Stimulated activated CD4-positive, alpha-beta T cell treated with anti-CD3 and anti-CD28 coated beads, Interleukin-12 subunit alpha, Interleukin-12 subunit beta, amount 100 ng/mL, for 24 hours (primary cell): ENCODE measurements at regions not wholly inside any gene's neighbourhood (a gene's known extent, or its start where the extent isn't known, plus 50 kb on each side); places are given as distances from the start of the nearest gene placed in this dataset.
"Not testable (repeated sequence)": the region's sequence is repeated elsewhere in the genome, so short reads cannot be mapped to it uniquely, and the experiment has no call there.

Experiments
- DNase-seq, 2 experiments: peaks; one replicate each; pipeline ENCODE4 v3.0.0-alpha.2; 2020; ENCODE audit warnings: low read depth in 2 of 2

- DNase-seq, result no peak
Observed at GRCh38 chr10:6877722-6878392, 297.8 kb upstream of the PRKCQ start.

- no peak for DNase-seq
Observed at GRCh38 chr10:6877336-6877721, 297.3 kb upstream of the PRKCQ start.

GRCh38 chr10:6875269-6875865 is 295.3 kb upstream of the PRKCQ start:
- no peak for DNase-seq

DNA sequence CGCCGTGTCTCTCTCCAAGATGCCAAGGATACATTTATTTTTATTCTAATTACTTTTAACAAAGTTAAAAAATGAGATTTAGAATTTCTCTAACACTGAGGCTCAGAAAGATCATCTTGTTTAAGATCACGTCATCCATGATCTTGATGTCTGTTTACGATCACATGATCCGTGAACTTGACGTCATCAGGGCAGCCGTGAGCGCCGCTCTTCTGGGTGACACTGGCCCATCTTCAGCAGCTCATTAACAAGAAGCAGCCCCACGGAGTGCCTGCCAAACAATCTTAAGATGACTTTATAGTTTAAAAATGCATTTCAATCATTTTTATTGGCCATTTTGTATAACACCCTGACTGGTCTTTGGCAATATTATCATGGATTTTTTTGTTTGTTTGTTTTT is 291.1 kb upstream of the PRKCQ start:
- no peak for DNase-seq

GRCh38 chr10:6868036-6868725 is 288.1 kb upstream of the PRKCQ start:
- DNase-seq, result no peak

- no peak for DNase-seq
Observed at GRCh38 chr10:6866757-6867156, 286.7 kb upstream of the PRKCQ start.

- DNase-seq, result no peak
Observed at GRCh38 chr10:6864142-6864541, 284.1 kb upstream of the PRKCQ start.

DNA sequence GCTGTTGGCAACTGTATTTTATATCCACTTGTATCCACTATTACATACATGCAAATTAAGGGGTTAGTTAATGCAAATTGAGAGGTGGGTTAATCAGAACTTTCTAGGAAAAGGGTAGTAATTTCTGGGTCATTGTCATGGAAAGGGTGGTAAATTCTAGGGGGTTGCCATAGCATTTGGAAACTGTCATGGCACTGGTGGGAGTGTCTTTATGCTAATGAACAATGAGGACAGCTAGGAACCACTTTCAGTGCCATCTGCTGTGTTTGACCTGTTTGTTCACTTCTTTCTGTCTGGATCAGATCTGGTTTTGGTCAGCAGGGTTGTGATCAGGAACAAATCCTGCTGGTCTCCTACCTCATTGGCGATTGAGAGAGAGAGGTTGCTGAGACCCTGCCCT is 283.3 kb upstream of the PRKCQ start:
- no peak for DNase-seq

- no peak for DNase-seq
Observed at GRCh38 chr10:6850452-6850851, 270.4 kb upstream of the PRKCQ start.

DNA sequence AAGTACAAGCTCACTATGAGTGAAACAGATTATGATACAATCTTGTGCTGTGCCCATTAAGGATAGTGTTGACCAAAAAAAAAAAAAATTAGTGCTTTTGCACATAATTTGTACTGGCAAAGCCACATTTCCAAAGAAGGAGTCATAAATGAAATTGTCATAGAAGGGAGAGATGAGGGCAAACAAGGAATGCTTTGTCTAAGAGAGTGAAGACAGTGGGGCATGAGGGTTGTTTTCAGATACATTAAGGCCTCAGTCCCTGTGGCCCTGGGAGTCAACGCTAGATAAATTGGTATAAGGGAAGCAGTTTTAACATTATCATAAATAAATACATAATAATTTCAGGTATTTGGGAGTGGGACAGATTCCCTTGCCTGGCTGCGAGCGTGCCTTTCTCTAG is 267.5 kb upstream of the PRKCQ start:
- DNase-seq, result no peak

GRCh38 chr10:6843894-6844650 is 264.0 kb upstream of the PRKCQ start:
- DNase-seq, result no peak

DNA sequence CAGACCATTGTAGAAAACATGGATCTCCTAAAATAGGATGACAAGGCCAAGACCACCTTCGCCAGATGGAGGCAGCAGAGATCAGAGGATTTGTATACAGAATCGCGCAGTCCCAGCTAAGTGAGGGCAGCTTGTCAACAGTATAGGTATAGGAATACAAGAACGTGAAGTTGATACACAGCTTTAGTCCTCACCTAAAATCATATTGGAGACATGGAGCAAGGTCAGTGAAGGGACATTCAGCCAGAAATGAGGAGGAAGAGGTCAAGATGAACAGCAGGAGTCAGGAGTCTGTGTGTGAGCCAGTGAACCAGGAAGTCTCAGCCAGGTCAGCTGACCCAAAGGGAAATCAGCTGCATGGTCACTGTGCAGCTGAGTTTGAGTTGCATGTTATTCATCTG is 263.4 kb upstream of the PRKCQ start:
- no peak for DNase-seq

DNA sequence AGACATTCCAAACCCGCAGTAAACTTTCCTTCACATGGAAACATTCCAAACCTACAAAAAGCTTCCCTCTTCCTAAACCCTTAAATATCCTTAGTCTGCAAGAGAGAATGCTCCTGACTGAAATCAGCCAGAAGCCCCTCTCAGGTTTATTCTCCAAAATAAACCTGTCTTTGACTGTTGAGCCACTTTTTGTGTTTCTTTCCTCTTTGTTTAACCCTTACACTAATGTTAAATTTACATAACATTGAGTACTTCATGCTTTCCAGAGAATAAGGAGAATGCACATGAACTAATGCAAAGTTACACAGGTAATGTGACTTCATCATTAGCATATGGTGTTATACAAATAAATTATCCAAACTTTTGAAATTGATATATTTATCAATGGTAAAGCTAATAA is 262.6 kb upstream of the PRKCQ start:
- no peak for DNase-seq

DNA sequence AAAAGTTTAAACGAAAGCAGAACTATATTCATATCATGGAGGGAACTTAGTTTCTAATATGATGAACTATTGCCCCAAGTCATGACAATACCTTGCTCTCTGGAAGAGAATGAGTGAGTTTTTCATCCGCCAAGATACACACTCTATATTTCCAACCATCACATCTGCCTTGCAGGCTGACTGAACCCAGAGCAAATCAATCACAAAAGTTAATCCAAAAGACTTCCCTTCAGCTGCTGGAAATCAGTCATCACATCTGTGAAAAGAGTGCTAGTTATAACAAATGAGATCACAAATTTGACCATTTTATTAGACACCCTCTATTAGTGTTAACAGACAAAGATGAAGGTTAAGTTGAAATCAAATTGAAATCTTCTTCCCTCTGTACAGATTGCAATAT is 261.7 kb upstream of the PRKCQ start:
- no peak for DNase-seq

- no peak for DNase-seq
Observed at GRCh38 chr10:6840766-6841165, 260.7 kb upstream of the PRKCQ start.

DNA sequence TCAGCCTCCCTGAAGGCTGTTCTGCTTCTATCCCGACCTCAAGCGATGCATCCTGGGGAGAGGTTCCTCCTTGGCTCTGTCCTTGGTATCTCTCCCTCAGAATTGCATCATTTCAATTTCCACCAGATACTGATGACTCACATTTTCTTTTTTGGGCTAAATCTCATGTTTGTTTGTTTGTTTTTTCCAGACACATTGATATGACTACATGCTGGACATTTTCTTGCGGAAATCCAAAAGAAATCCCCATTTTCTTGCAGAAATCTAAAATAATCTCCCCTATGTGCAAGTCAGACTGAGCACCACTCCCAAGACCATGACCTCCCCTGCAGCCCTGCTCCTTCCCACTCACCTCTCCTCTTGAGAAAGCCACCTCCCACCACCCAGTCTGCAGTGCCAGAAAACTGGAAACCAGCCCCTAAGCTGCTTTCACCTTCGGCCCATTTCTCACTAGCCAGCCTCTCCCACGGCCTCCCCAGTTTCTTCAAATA is 260.2 kb upstream of the PRKCQ start:
- DNase-seq, result no peak

DNA sequence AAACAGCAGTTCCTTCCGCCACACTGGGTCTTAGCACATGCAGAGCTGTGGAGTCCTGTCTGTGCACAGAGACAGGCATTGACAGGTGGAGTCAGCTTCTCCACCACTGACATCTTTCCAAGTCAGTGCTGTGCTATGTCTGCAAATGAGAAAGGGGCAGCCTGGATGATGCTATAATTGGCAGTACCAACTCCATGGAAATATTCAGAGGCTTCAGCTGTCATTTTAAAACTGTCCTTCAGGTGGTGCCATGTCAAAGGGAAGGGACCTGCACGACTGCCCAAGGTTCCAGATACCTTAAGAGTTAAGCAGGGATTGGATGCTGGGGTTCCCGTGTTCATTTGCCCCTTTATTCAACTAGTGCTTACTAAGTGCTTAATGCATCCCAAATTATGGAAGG is 258.0 kb upstream of the PRKCQ start:
- no peak for DNase-seq

DNA sequence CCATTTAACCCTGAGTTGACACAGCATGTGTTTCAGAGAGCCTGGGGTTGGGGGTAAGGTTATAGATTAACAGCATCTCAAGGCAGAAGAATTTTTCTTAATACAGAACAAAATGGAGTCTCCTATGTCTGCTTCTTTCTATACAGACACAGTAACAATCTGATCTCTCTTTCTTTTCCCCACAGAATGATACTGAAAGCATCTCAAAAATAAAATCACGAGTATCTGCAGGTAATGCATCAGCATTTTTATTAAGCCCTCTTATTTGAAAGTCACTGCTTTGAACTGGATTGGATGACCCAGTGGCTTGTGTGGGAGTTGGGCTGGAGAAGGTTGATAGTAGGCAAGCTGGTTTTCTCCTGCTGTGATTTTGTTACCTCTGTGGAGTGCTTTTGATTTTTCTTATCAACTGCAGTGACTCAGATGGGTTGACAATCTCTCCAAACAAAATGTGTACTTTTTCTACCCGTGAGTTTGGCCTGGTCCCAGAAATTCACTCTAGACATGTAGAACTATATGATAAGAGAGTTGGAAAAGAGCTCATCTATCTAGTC is 253.5 kb upstream of the PRKCQ start:
- DNase-seq, result no peak

GRCh38 chr10:6830981-6831380 is 250.9 kb upstream of the PRKCQ start:
- DNase-seq, result not testable (repeated sequence)

DNA sequence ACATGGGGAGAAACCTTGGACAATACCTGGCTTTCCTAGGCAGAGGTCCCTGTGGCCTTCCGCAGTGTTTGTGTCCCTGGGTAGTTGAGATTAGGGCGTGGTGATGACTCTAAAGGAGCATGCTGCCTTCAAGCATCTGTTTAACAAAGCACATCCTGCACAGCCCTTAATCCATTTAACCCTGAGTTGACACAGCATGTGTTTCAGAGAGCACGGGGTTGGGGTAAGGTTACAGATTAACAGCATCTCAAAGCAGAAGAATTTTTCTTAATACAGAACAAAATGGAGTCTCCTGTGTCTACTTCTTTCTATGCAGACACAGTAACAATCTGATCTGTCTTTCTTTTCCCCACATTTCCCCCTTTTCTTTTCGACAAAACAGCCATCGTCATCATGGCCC is 244.7 kb upstream of the PRKCQ start:
- not testable (repeated sequence) for DNase-seq

GRCh38 chr10:6823770-6824169 is 243.7 kb upstream of the PRKCQ start:
- no peak for DNase-seq

DNA sequence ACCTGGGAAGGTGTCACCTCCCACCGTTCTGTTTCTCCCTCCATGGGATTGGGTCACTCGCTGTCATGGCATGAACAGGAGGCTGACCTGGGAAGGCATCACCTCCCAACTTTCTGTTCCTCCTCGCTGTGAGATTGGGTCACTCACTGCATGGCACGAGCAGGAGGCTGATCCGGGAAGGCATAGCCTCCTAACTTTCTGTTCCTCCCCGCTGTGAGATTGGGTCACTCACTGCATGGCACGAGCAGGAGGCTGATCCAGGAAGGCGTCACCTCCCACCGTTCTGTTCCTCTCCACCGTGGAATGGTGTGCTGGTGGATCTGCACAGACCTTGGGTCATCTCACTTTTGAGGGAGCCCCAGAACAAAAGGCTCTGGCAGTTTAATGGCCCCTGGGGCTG is 239.2 kb upstream of the PRKCQ start:
- DNase-seq, result no peak
